GM23338 (cell line): ENCODE measurements at regions not wholly inside any gene's neighbourhood (a gene's known extent, or its start where the extent isn't known, plus 50 kb on each side); places are given as distances from the start of the nearest gene placed in this dataset.

Experiments
- ATAC-seq: fragments of 200-7000 bp; cut with Tn5 transposase; 3 replicates; pipeline ENCODE4 v1.9.1; 2020
- DNase-seq: peaks from one replicate; pipeline ENCODE4 v3.0.0-alpha.2; 2015; ENCODE audit warnings: low spot score
- H2AFZ ChIP-seq: fragments of 200-600 bp; sonication (generic); 2 replicates; pipeline ENCODE4 v1.8.0; 2016; ENCODE audit warnings: antibody characterized with exemption, mild to moderate bottlenecking, moderate library complexity
- H3F3A ChIP-seq: fragments of 200-600 bp; sonication (generic); replicated peaks from 2 replicates; pipeline ENCODE4 v1.8.0; 2017; ENCODE audit warnings: antibody characterized with exemption, mixed run types, low read depth
- H3K27ac ChIP-seq: fragments of 200-600 bp; sonication (generic); 2 replicates; pipeline ENCODE4 v1.6.1; 2016; ENCODE audit warnings: low read depth
- H3K27me3 ChIP-seq: fragments of 200-600 bp; sonication (generic); 2 replicates; pipeline ENCODE4 v1.8.0; 2016; ENCODE audit warnings: mild to moderate bottlenecking, mixed run types, moderate library complexity; ENCODE audit not compliant: insufficient read depth
- H3K36me3 ChIP-seq: fragments of 200-600 bp; sonication (generic); 2 replicates; pipeline ENCODE4 v1.8.0; 2016; ENCODE audit warnings: mild to moderate bottlenecking; ENCODE audit not compliant: insufficient read depth
- H3K4me1 ChIP-seq: fragments of 200-600 bp; sonication (generic); 2 replicates; pipeline ENCODE4 v1.8.0; 2016; ENCODE audit warnings: mild to moderate bottlenecking, moderate library complexity; ENCODE audit not compliant: insufficient read depth
- H3K4me2 ChIP-seq: fragments of 200-600 bp; sonication (generic); 2 replicates; pipeline ENCODE4 v1.7.1; 2017; ENCODE audit warnings: mixed run types
- H3K4me3 ChIP-seq: fragments of 200-600 bp; sonication (generic); 2 replicates; pipeline ENCODE4 v1.6.1; 2016; ENCODE audit warnings: mixed run types
- H3K79me2 ChIP-seq: fragments of 200-600 bp; sonication (generic); replicated peaks from 2 replicates; pipeline ENCODE4 v1.8.0; 2017; ENCODE audit warnings: mild to moderate bottlenecking; ENCODE audit not compliant: insufficient read depth
- H3K9me2 ChIP-seq: fragments of 200-600 bp; sonication (generic); 2 replicates; pipeline ENCODE4 v1.8.0; 2017; ENCODE audit not compliant: insufficient read depth
- H4K20me1 ChIP-seq: fragments of 200-600 bp; sonication (generic); replicated peaks from 2 replicates; pipeline ENCODE4 v1.8.0; 2017; ENCODE audit warnings: mild to moderate bottlenecking; ENCODE audit not compliant: insufficient read depth
- H3K27ac Mint-ChIP-seq: 2 replicates; pipeline ENCODE4 v1.8.0; 2020; ENCODE audit warnings: inconsistent platforms, mild to moderate bottlenecking, moderate library complexity, mixed read lengths
- H3K27me3 Mint-ChIP-seq: 3 replicates; pipeline ENCODE4 v1.8.0; 2022; ENCODE audit warnings: low read depth, mild to moderate bottlenecking, moderate library complexity, mixed read lengths, inconsistent platforms; ENCODE audit not compliant: insufficient read depth, poor library complexity
- H3K36me3 Mint-ChIP-seq: 3 replicates; pipeline ENCODE4 v1.8.0; 2021; ENCODE audit warnings: low read depth, mild to moderate bottlenecking, inconsistent platforms, moderate library complexity, mixed read lengths
- H3K4me1 Mint-ChIP-seq: 3 replicates; pipeline ENCODE4 v1.8.0; 2020; ENCODE audit warnings: mild to moderate bottlenecking, inconsistent platforms, mixed read lengths
- H3K4me3 Mint-ChIP-seq: 3 replicates; pipeline ENCODE4 v1.8.0; 2021; ENCODE audit warnings: moderate library complexity, mild to moderate bottlenecking, inconsistent platforms, mixed read lengths
- H3K9me3 Mint-ChIP-seq: 3 replicates; pipeline ENCODE4 v1.8.0; 2020; ENCODE audit warnings: moderate library complexity, mild to moderate bottlenecking, inconsistent platforms, mixed read lengths
- CREB1 ChIP-seq: fragments of 250-450 bp; sonication (Bioruptor Pico); IDR thresholded peaks from 2 replicates; pipeline ENCODE4 v1.5.0; 2020; ENCODE audit warnings: low read depth, mild to moderate bottlenecking, moderate library complexity
- EZH2phosphoT487 ChIP-seq: fragments of 200-600 bp; sonication (generic); IDR thresholded peaks from one replicate; pipeline ENCODE4 v1.8.1; 2018; ENCODE audit warnings: antibody characterized with exemption; ENCODE audit not compliant: unreplicated experiment
- JUNB ChIP-seq: IDR thresholded peaks from one replicate; pipeline ENCODE4 v1.6.1; 2016; ENCODE audit warnings: antibody characterized with exemption; ENCODE audit not compliant: unreplicated experiment
- NANOG ChIP-seq: IDR thresholded peaks from 2 replicates; pipeline ENCODE4 v1.6.1; 2016; ENCODE audit warnings: antibody characterized with exemption, borderline replicate concordance
- POLR2AphosphoS5 ChIP-seq: IDR thresholded peaks from 2 replicates; pipeline ENCODE4 v1.6.1; 2016; ENCODE audit warnings: antibody characterized with exemption, low read depth
- STAT1 ChIP-seq: IDR thresholded peaks from one replicate; pipeline ENCODE4 v1.6.1; 2016; ENCODE audit warnings: antibody characterized with exemption; ENCODE audit not compliant: unreplicated experiment
- ZNF114 ChIP-seq: fragments of 250-450 bp; sonication (Bioruptor Pico); IDR thresholded peaks from 2 replicates; pipeline ENCODE4 v1.5.0; 2020; ENCODE audit warnings: mild to moderate bottlenecking, moderate library complexity
- TF ChIP-seq, protein P1 (sequence below): fragments of 250-450 bp; sonication (Bioruptor Pico); IDR thresholded peaks from 2 replicates; pipeline ENCODE4 v1.5.0; 2020; ENCODE audit warnings: mild to moderate bottlenecking, moderate library complexity

DNA sequence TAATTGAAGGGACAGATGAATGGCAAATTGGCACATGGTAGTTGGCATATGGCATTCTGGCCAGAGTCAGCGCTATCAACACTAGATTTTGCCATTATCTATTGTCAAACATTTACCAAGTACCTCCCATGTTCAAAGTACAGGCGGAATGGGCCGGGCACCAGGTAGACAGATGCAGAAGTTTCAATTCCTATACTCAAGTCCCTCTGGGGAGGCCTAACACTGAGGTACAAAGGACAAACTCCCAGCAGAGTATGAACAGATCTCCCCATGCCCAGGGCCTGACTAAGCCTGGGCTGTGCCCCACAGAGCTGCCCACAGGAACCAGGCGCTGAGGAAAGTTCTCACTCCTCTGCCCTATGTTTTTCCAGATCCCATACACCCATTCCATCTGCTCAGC lies 257.5 kb upstream of the KLHL29 start (continued):
- TF ChIP-seq, protein P1, sequence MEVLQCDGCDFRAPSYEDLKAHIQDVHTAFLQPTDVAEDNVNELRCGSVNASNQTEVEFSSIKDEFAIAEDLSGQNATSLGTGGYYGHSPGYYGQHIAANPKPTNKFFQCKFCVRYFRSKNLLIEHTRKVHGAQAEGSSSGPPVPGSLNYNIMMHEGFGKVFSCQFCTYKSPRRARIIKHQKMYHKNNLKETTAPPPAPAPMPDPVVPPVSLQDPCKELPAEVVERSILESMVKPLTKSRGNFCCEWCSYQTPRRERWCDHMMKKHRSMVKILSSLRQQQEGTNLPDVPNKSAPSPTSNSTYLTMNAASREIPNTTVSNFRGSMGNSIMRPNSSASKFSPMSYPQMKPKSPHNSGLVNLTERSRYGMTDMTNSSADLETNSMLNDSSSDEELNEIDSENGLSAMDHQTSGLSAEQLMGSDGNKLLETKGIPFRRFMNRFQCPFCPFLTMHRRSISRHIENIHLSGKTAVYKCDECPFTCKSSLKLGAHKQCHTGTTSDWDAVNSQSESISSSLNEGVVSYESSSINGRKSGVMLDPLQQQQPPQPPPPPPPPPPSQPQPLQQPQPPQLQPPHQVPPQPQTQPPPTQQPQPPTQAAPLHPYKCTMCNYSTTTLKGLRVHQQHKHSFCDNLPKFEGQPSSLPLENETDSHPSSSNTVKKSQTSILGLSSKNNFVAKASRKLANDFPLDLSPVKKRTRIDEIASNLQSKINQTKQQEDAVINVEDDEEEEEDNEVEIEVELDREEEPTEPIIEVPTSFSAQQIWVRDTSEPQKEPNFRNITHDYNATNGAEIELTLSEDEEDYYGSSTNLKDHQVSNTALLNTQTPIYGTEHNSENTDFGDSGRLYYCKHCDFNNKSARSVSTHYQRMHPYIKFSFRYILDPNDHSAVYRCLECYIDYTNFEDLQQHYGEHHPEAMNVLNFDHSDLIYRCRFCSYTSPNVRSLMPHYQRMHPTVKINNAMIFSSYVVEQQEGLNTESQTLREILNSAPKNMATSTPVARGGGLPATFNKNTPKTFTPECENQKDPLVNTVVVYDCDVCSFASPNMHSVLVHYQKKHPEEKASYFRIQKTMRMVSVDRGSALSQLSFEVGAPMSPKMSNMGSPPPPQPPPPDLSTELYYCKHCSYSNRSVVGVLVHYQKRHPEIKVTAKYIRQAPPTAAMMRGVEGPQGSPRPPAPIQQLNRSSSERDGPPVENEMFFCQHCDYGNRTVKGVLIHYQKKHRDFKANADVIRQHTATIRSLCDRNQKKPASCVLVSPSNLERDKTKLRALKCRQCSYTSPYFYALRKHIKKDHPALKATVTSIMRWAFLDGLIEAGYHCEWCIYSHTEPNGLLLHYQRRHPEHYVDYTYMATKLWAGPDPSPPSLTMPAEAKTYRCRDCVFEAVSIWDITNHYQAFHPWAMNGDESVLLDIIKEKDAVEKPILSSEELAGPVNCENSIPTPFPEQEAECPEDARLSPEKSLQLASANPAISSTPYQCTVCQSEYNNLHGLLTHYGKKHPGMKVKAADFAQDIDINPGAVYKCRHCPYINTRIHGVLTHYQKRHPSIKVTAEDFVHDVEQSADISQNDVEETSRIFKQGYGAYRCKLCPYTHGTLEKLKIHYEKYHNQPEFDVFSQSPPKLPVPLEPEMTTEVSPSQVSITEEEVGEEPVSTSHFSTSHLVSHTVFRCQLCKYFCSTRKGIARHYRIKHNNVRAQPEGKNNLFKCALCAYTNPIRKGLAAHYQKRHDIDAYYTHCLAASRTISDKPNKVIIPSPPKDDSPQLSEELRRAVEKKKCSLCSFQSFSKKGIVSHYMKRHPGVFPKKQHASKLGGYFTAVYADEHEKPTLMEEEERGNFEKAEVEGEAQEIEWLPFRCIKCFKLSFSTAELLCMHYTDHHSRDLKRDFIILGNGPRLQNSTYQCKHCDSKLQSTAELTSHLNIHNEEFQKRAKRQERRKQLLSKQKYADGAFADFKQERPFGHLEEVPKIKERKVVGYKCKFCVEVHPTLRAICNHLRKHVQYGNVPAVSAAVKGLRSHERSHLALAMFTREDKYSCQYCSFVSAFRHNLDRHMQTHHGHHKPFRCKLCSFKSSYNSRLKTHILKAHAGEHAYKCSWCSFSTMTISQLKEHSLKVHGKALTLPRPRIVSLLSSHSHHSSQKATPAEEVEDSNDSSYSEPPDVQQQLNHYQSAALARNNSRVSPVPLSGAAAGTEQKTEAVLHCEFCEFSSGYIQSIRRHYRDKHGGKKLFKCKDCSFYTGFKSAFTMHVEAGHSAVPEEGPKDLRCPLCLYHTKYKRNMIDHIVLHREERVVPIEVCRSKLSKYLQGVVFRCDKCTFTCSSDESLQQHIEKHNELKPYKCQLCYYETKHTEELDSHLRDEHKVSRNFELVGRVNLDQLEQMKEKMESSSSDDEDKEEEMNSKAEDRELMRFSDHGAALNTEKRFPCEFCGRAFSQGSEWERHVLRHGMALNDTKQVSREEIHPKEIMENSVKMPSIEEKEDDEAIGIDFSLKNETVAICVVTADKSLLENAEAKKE, result no peak
- no peak for TF ChIP-seq CREB1 (CRISPR knock-in tag)

DNA sequence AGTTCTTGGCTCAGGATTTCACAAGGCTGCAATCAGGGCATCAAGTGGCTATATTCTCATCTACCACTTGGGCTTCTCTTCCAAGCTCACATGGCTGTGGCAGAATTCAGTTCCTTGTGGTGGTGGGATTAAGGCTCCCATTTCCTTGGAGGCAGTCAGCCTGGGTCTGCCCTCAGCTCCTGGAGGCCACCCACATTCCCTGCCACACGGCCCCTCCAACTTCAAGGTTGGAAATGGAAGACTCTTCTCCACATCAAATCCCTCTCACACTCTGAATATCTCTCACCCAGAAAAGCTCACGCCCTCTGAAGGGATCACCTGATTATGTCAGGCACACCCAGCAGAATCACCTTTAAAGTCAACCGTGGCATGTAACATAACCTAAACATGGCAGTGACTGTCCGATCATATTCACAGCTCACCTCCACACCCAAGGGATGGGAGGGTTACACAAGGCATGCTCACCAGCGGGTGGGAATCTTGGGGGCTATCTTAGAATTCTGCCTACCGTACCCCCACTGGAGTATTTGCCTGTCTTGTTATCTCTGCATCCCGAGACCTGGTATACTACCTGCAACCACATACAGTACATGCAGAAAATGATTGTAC lies 256.2 kb upstream of the KLHL29 start:
- H3K4me3 Mint-ChIP-seq, result no peak overlapping the region
- H3K4me3 ChIP-seq, result no peak overlapping the region
- TF ChIP-seq NANOG, result no peak
- no peak for TF ChIP-seq CREB1 (CRISPR knock-in tag)
- no peak for TF ChIP-seq STAT1
- TF ChIP-seq POLR2AphosphoS5, result no peak
- no peak for TF ChIP-seq JUNB
- TF ChIP-seq, protein P1, result no peak
- TF ChIP-seq ZNF114 (CRISPR knock-in tag), result no peak
- TF ChIP-seq EZH2phosphoT487, result no peak

More for the DNA sequence above, 256.2 kb upstream of the KLHL29 start:
- Mint-ChIP-seq H3K36me3 (peaks cover 5% of the 10 kb centered on the region; the same call in 2 of the 3 replicates), H3K27me3 (peaks cover 3% of the 10 kb centered on the region), H3K9me3 (peaks cover 18% of the 10 kb centered on the region), H3K27ac (no peak overlapping the region), H3K4me1 (peaks cover 3% of the 10 kb centered on the region; the same call in 1 of the 3 replicates)
- no peak for DNase-seq
- no peaks in the 10 kb centered on the region for H4K20me1 ChIP-seq
- H3K36me3 ChIP-seq, result no peaks in the 10 kb centered on the region
- no peaks in the 10 kb centered on the region for H3K27me3 ChIP-seq
- no peak overlapping the region for H3K4me2 ChIP-seq
- no peak for ATAC-seq
- H3K9me2 ChIP-seq, result no peaks in the 10 kb centered on the region; the same call in none of the 2 replicates
- no peak overlapping the region for H3K27ac ChIP-seq
- no peaks in the 10 kb centered on the region for H3F3A ChIP-seq
- no peaks in the 10 kb centered on the region for H3K79me2 ChIP-seq
- H2AFZ ChIP-seq, result no peak overlapping the region
- H3K4me1 ChIP-seq, result no peaks in the 10 kb centered on the region
